GM19025 (cell line): ENCODE measurements at regions not wholly inside any gene's neighbourhood (a gene's known extent, or its start where the extent isn't known, plus 50 kb on each side); places are given as distances from the start of the nearest gene placed in this dataset.
"Not testable (repeated sequence)": the region's sequence is repeated elsewhere in the genome, so short reads cannot be mapped to it uniquely, and the experiment has no call there.

Experiments
- ATAC-seq: cut with Tn5 transposase; IDR thresholded peaks from one replicate; pipeline ENCODE4 v1.9.1; 2021; ENCODE audit warnings: mild to moderate bottlenecking, low read depth, moderate library complexity; ENCODE audit not compliant: unreplicated experiment

DNA sequence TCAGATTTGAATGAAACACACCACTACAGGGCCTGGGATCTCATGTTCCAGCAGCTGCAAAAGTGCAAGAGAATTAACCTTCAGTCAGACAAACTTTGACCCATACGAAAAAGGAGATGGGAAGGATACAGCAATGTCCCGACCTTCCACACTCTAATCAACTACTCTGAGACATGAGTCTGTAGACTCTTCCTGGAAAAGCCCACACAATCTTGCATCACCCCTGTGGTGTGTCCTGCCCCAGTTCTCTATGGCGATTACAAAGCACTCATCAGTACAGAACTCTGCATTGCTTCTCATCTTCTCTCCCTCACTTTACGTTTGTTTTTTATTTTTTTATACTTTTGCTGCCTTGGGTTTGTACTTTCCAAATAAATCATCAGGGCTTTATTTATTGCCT, 241.0 kb upstream of the KIF2A start:
- ATAC-seq, result no peak

- ATAC-seq, result no peak
Measured at GRCh38 chr5:62066761-62067277, 239.2 kb upstream of the KIF2A start.

- ATAC-seq, result no peak
Measured at GRCh38 chr5:62068554-62068953, 237.5 kb upstream of the KIF2A start.

DNA sequence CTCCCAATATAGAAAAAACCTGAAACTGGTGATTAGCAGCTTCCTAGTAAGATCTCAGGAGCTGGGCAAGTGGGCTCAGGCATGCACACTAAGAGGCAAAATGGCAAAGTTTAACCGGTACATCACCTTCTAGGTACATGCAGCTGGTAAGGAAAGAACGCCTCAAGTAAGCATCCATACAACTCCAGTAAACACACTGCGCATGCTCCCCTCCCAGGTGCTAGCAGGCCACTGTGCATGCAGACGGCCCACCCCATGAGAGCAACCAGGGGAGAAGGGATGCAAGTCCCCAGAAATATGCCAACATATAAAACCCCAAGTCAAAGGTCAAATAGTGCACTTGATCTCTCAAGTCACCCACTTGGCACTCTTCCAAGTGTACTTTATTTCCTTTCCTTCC, 228.6 kb upstream of the KIF2A start:
- ATAC-seq, result no peak

DNA sequence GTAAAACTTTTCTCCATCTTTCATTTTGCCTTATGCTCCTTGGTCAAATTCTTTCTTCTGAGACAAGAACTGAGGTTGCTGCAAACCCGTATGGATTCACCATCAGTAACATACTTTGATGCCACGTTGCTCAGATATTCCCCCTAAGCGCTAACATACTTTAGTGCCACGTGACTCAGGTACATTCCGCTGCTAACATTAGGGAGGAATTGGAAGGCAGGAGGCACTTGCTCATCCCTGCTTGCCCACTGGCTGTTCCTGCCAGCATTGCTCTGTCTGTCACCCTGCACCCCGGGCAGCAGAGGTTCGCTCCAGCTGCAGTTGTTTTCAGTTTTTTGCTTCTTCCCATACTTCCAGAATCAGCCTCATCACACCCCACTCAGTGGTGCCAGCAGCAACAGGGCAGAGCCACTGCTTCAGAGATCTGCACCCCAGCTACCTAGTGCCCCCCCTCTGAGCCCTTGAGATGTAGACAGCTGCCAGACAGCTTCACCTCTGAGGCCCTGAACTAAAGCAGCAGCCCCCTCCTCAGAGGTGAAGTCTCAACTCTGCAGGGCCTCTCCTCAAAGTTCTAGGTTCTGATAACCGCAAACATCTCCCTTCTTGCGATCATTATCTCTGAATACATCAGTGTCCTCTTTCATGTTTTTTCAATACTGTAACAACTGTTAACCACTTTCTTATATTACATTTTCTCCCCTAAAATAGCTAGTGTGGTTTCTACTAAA, 228.0 kb upstream of the KIF2A start:
- ATAC-seq, result no peak

DNA sequence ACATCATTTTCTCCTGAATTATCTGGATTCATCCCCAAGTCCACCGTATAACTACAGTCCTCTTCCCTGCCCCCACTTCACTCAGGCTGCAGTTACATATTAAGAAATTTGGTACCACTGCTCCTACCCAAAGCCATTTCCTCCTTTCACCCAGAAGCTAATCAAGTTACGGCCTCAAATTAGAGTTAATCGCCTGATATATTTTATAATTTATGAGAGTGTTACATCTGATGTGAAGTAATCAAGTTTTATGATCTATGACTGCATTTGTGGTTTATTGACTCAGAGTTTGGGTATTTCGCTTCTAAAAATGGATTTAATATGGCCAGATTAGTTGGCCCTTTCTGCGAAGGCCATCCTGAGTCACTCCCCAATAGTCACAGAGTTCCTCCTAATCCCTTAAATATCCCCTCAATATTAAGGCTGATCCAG, 223.6 kb upstream of the KIF2A start:
- no peak for ATAC-seq

DNA sequence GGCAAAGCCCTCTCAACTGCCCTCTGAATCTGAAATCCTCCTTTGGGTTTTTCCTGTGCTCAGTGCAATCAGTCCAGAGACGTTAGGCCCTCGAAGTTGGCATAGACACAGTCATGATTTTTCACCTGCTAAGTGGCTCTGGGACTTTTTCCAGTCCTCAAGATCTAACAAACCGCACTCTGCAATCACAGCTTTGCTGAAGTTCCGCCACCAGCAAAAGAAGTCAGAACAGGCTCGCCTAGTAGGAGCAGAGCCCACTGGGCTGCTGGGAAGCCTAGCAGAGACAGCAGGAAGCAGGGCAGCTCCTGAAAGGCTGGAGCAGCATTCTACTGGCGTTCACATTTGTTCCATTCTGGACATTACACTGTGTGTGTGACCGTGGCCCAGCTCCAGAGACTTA, 222.8 kb upstream of the KIF2A start:
- no peak for ATAC-seq

GRCh38 chr5:62083661-62084060, 222.3 kb upstream of the KIF2A start:
- ATAC-seq, result no peak

DNA sequence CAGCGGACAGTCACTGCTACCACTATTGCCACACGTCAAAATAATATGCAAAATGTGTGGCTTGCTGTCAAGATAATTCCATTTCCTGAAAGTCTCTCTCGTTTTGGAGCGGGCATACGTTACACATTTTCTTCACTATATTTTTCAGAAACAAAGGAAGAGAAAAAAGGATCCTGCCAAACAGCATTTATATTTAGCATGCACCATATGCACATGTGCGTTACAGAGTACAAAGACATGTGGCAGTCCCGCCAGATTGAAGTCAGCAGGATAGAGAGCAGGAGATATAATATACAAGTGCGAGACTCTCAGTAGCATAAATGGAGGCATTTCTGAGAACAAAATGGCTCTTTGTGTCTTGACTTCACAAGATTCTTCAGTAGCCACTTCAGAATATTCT, 221.6 kb upstream of the KIF2A start:
- no peak for ATAC-seq

- ATAC-seq, result no peak
Measured at GRCh38 chr5:62090953-62091352, 215.1 kb upstream of the KIF2A start.

DNA sequence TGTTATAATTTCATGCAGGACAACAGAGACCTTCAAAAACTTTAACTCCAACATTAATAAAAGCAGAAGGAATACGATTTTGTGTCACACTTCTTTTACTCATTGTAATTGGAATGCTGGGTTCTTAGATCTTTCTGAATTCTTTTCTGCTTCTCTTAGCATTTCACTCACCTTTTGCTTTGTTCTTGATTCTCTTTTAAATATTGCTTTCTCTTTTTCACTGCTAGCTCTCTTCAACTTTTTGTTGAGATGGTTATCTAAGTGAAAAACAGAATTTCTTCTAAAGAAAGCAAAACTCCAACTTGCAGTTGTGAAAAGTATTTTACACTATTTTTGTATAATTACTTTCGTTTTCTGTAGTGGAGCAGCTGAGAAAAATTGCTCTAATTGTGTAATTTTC, 212.6 kb upstream of the KIF2A start:
- no peak for ATAC-seq

DNA sequence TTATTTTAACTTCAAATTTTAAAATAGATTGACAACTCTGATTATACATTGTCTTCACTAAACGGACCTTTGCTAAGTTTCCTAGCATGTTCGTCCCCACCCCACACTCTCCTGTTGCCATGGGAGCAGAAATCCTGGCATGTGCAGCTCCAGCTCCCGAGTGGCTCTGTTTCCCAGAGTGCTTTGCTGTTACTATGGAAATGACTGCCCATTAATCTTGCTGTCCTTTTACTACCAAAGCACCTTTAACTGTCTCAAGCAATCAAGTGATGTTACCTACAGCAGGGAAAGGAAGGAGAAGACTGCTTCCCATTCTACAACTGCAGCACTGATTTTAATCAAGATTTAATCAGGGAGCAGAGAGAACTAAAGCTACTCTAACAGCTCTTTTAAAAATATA, 212.0 kb upstream of the KIF2A start:
- no peak for ATAC-seq

GRCh38 chr5:62097361-62097760, 208.6 kb upstream of the KIF2A start:
- no peak for ATAC-seq

DNA sequence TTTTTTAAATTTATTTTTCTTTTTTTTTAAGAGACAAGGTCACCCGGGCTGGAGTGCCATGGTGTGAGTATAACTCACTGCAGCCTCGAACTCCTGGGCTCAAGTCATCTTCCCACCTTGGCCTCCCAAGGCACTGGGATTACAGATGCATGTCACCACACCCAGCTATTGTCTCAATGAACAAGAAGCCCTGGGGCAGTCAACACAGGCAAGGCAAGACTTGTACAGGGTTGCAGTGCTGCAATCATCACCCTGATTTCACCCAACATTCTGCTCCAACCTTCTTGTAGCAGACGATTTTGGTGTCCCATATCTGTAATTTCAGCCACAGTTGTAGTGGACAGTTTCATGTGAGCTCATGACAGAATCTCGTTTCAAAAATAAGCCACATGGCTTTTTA, 205.8 kb upstream of the KIF2A start:
- no peak for ATAC-seq

DNA sequence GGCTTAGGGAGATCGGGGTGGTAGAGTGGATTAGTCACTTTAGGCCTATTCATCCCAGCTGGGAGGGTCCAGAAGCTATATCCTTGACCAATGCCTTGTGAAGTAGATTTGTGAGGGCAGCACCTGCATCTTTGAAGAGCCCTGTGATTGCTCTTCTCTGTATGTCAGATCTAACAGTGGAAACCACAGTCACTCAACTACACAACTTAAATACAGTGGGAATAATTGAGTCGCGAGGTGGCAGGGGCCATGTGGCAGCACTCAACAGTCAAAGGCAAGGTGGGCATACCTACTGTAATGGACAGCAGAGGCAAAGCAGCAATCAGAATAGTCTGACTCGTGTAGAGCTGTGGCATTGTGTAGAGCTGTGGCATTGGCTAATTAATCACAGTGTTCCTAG, 202.1 kb upstream of the KIF2A start:
- not testable (repeated sequence) for ATAC-seq

DNA sequence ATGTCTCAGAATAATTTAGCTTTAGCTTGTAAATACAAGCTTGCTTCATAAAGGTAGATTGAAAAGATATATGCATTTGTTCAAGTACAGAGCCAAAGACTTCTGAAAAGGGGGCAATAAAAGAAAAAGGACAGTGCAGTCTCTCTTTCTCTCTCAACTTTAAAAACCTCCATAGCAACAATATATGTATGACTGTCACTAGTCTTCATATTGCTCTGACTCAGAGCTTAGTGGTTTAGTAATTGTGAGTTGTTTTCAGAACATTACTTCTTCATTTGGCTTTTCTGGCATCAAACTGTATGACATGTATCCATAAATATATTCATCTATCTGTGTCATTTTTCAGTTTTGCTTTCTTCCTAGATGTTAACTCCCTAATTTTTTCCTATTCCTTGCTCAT, 194.6 kb upstream of the KIF2A start:
- ATAC-seq, result no peak

DNA sequence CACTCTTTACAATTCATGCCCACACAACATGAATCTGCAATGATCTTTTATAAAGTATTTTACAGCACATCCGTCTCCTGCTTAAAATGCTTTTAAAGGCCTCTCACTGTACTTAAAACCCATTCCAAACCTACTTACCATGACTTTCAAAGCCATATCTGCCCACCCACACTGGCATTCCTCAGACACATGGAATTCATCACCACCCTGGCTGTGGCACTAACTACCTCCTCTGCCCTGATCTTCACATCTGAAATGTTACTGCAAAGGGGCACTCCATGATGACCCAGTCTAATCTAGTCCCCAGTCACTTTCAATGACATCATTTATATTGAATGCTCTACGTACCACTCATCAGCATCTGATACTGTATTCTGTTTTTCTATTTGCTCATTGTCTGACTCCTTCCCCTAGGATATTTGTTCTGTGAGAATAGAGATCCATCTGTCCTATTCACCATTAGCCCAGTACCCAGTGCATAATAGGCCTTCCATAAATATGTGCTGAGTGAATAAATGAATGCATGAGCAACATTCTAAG, 193.2 kb upstream of the KIF2A start:
- ATAC-seq, result no peak

DNA sequence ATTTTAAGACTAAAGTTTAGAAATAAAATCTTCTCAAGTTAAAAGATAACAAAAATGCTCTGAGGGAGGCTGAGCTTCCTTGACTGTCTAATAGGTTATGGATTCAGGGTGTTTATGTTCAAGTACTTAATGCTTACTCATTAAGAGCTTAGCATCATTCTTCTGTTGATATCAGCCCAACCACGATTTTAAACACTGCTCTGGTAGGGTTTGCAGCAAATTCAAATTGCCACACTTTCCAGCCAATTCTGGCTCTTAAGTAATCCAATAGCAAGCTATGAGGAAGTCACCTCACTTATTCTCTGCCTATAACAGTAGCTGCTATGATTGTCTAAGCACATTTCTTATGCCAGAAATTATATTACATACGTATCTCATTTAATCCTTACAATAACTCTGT, 191.0 kb upstream of the KIF2A start:
- no peak for ATAC-seq

GRCh38 chr5:62124266-62124665, 181.7 kb upstream of the KIF2A start:
- no peak for ATAC-seq

DNA sequence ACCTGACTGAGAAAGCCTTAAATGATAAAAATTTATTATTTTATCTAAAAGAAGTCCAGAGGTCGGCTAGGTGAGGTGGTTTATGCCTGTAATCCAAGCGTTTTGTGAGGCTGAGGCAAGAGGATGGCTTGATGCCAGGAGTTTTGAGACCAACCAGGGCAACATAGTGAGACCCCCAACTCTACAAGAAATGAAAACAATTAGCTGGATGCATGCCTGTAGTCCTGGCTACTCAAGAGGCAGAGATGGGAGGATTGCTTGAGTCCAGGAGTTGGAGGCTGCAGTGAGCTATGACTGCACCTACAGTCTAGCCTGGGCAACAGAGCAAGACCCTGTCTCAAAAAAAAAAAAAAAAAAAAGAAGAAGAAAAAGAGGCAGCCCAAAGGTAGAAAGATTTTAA, 179.9 kb upstream of the KIF2A start:
- no peak for ATAC-seq

- ATAC-seq, result no peak
Measured at GRCh38 chr5:62127098-62127736, 178.8 kb upstream of the KIF2A start.

GRCh38 chr5:62130107-62130506, 175.9 kb upstream of the KIF2A start:
- ATAC-seq, result no peak
